Naive B cell (primary cell): ENCODE measurements at regions not wholly inside any gene's neighbourhood (a gene's known extent, or its start where the extent isn't known, plus 50 kb on each side); places are given as distances from the start of the nearest gene placed in this dataset.

Experiments used
- ATAC-seq, 2 donors: fragments of 150-1000 bp; cut with Tn5 transposase; 2 replicates each; pipeline ENCODE4 v1.10.0; 2021; ENCODE audit warnings: low read depth in 2 of 2, mild to moderate bottlenecking in 2 of 2, moderate library complexity in 2 of 2
- DNase-seq: peaks from one replicate; pipeline ENCODE4 v3.0.0; 2022
- H3K27ac Mint-ChIP-seq, 6 donors: one replicate each; pipeline ENCODE4 v1.8.0; 2020 to 2022; ENCODE audit warnings: mild to moderate bottlenecking in 6 of 6, mixed read lengths in 6 of 6, moderate library complexity in 5 of 6, inconsistent platforms in 2 of 6
- H3K27me3 Mint-ChIP-seq, 3 donors: one replicate each; pipeline ENCODE4 v1.8.0; 2021 to 2022; ENCODE audit warnings: mixed read lengths in 3 of 3, mild to moderate bottlenecking in 1 of 3
- H3K36me3 Mint-ChIP-seq, 2 donors: one replicate each; pipeline ENCODE4 v1.8.0; 2020 to 2022; ENCODE audit warnings: mixed read lengths in 2 of 2, inconsistent platforms in 1 of 2, mild to moderate bottlenecking in 1 of 2
- H3K4me1 Mint-ChIP-seq, 3 donors: one replicate each; pipeline ENCODE4 v1.8.0; 2020 to 2022; ENCODE audit warnings: mixed read lengths in 3 of 3, inconsistent platforms in 1 of 3, mild to moderate bottlenecking in 1 of 3, moderate library complexity in 1 of 3
- H3K4me3 Mint-ChIP-seq, 8 donors: one replicate each; pipeline ENCODE4 v1.8.0; 2020 to 2022; ENCODE audit warnings: mild to moderate bottlenecking in 8 of 8, mixed read lengths in 8 of 8, moderate library complexity in 8 of 8, inconsistent platforms in 2 of 8
- H3K9me3 Mint-ChIP-seq, 7 donors: one replicate each; pipeline ENCODE4 v1.8.0; 2020 to 2022; ENCODE audit warnings: mixed read lengths in 7 of 7, mild to moderate bottlenecking in 5 of 7, inconsistent platforms in 2 of 7, moderate library complexity in 1 of 7

- H3K27me3 Mint-ChIP-seq, result peaks cover 0 to 17% (median 14%) of the 10 kb centered on the region in 3 donors
- no peaks in the 10 kb centered on the region for H3K36me3 Mint-ChIP-seq
- H3K4me3 Mint-ChIP-seq, result no peak overlapping the region
- H3K4me1 Mint-ChIP-seq, result peaks cover 14 to 32% (median 20%) of the 10 kb centered on the region in 3 donors
- no peak overlapping the region for H3K27ac Mint-ChIP-seq
- ATAC-seq (no peak), DNase-seq (no peak)
- peaks cover 0 to 1% (median 0%) of the 10 kb centered on the region in 7 donors for H3K9me3 Mint-ChIP-seq
Measured at GRCh38 chr2:64325477-64325851, 128.5 kb upstream of the LGALSL start.

GRCh38 chr2:64325852-64326577, 127.9 kb upstream of the LGALSL start:
- DNase-seq, result peak; percentile 24
- peaks cover 18 to 37% (median 25%) of the 10 kb centered on the region in 3 donors for H3K4me1 Mint-ChIP-seq

GRCh38 chr2:64326578-64327050, 127.3 kb upstream of the LGALSL start:
- Mint-ChIP-seq H3K9me3 (no peaks in the 10 kb centered on the region), H3K36me3 (no peaks in the 10 kb centered on the region), H3K4me3 (peak overlapping the region in 6 of 8 donors; percentile 39 to 93 (median 61)), H3K27ac (no peak overlapping the region), H3K27me3 (peaks cover 3 to 14% (median 11%) of the 10 kb centered on the region in 3 donors), H3K4me1 (peaks cover 18 to 37% (median 26%) of the 10 kb centered on the region in 3 donors)
- DNase-seq, result no peak
- no peak for ATAC-seq

More at GRCh38 chr2:64325852-64326577, 127.9 kb upstream of the LGALSL start:
- peak overlapping the region in 3 of 6 donors; percentile 39 to 87 (median 68) for H3K27ac Mint-ChIP-seq
- peak; percentile 43 to 64 for ATAC-seq
- no peaks in the 10 kb centered on the region for H3K9me3 Mint-ChIP-seq
- H3K36me3 Mint-ChIP-seq, result no peaks in the 10 kb centered on the region
- H3K4me3 Mint-ChIP-seq, result peak overlapping the region in 6 of 8 donors; percentile 39 to 93 (median 70)
- H3K27me3 Mint-ChIP-seq, result peaks cover 3 to 17% (median 14%) of the 10 kb centered on the region in 3 donors

GRCh38 chr2:64327129-64327509, 126.8 kb upstream of the LGALSL start:
- H3K36me3 Mint-ChIP-seq, result no peaks in the 10 kb centered on the region
- no peaks in the 10 kb centered on the region for H3K9me3 Mint-ChIP-seq
- no peak for ATAC-seq
- H3K4me3 Mint-ChIP-seq, result peak overlapping the region; percentile 68 to 93 (median 79)
- H3K4me1 Mint-ChIP-seq, result peaks cover 18 to 37% (median 26%) of the 10 kb centered on the region in 3 donors
- peaks cover 3 to 10% (median 6%) of the 10 kb centered on the region in 3 donors for H3K27me3 Mint-ChIP-seq
- peak overlapping the region in 3 of 6 donors; percentile 86 to 90 (median 88) for H3K27ac Mint-ChIP-seq
- DNase-seq, result no peak

GRCh38 chr2:64327510-64328414, 126.2 kb upstream of the LGALSL start:
- Mint-ChIP-seq H3K27me3 (peaks cover 0 to 6% (median 3%) of the 10 kb centered on the region in 3 donors), H3K4me3 (peak overlapping the region; percentile 68 to 93 (median 79)), H3K4me1 (peaks cover 18 to 37% (median 26%) of the 10 kb centered on the region in 3 donors), H3K27ac (peak overlapping the region in 5 of 6 donors; percentile 13 to 90 (median 86)), H3K36me3 (no peaks in the 10 kb centered on the region), H3K9me3 (no peaks in the 10 kb centered on the region)
- DNase-seq (peak; percentile 58), ATAC-seq (peak; percentile 78 to 82)

- no peak for DNase-seq
- H3K4me1 Mint-ChIP-seq, result peaks cover 18 to 37% (median 26%) of the 10 kb centered on the region in 3 donors
- peak overlapping the region in 4 of 6 donors; percentile 5 to 86 (median 60) for H3K27ac Mint-ChIP-seq
- ATAC-seq, result no peak
- H3K36me3 Mint-ChIP-seq, result no peaks in the 10 kb centered on the region
- H3K9me3 Mint-ChIP-seq, result peaks cover 0 to 2% (median 0%) of the 10 kb centered on the region in 7 donors
- H3K27me3 Mint-ChIP-seq, result peaks cover 0 to 3% (median 2%) of the 10 kb centered on the region in 3 donors
- peak overlapping the region in 4 of 8 donors; percentile 35 to 80 (median 73) for H3K4me3 Mint-ChIP-seq
Measured at GRCh38 chr2:64328415-64328722, 125.6 kb upstream of the LGALSL start.

- H3K27me3 Mint-ChIP-seq, result peaks cover 0 to 3% (median 0%) of the 10 kb centered on the region in 3 donors
- peaks cover 0 to 2% (median 0%) of the 10 kb centered on the region in 7 donors for H3K9me3 Mint-ChIP-seq
- peaks cover 18 to 37% (median 26%) of the 10 kb centered on the region in 3 donors for H3K4me1 Mint-ChIP-seq
- ATAC-seq (no peak), DNase-seq (no peak)
- no peak overlapping the region for H3K27ac Mint-ChIP-seq
- peak overlapping the region in 1 of 8 donors; percentile 80 for H3K4me3 Mint-ChIP-seq
- H3K36me3 Mint-ChIP-seq, result no peaks in the 10 kb centered on the region
Measured at GRCh38 chr2:64328756-64329155, 125.2 kb upstream of the LGALSL start.

GRCh38 chr2:64329848-64330247, 124.1 kb upstream of the LGALSL start:
- DNase-seq, result no peak
- no peak for ATAC-seq
- Mint-ChIP-seq H3K4me3 (no peak overlapping the region), H3K9me3 (peaks cover 0 to 2% (median 0%) of the 10 kb centered on the region in 7 donors), H3K36me3 (no peaks in the 10 kb centered on the region), H3K27me3 (peaks cover 0 to 3% (median 0%) of the 10 kb centered on the region in 3 donors), H3K27ac (peak overlapping the region in 2 of 6 donors; percentile 39 to 64), H3K4me1 (peaks cover 18 to 37% (median 26%) of the 10 kb centered on the region in 3 donors)

- Mint-ChIP-seq H3K36me3 (no peaks in the 10 kb centered on the region), H3K9me3 (peaks cover 0 to 2% (median 0%) of the 10 kb centered on the region in 7 donors), H3K27me3 (peaks cover 0 to 3% (median 0%) of the 10 kb centered on the region in 3 donors), H3K27ac (peak overlapping the region in 1 of 6 donors; percentile 54), H3K4me1 (peaks cover 18 to 36% (median 26%) of the 10 kb centered on the region in 3 donors), H3K4me3 (peak overlapping the region in 2 of 8 donors; percentile 42 to 79)
- ATAC-seq (peak; percentile 37 to 59), DNase-seq (peak; percentile 69)
Measured at GRCh38 chr2:64330281-64331113, 123.5 kb upstream of the LGALSL start.

GRCh38 chr2:64331114-64331645, 122.8 kb upstream of the LGALSL start:
- Mint-ChIP-seq H3K36me3 (no peaks in the 10 kb centered on the region), H3K9me3 (peaks cover 0 to 2% (median 0%) of the 10 kb centered on the region in 7 donors), H3K4me1 (peaks cover 16 to 30% (median 23%) of the 10 kb centered on the region in 3 donors), H3K27me3 (peaks cover 0 to 3% (median 0%) of the 10 kb centered on the region in 3 donors), H3K27ac (no peak overlapping the region), H3K4me3 (no peak overlapping the region)
- no peak for ATAC-seq
- no peak for DNase-seq

- DNase-seq (no peak), ATAC-seq (no peak)
- H3K4me1 Mint-ChIP-seq, result peaks cover 13 to 21% (median 18%) of the 10 kb centered on the region in 3 donors
- peak overlapping the region in 1 of 8 donors; percentile 42 for H3K4me3 Mint-ChIP-seq
- peak overlapping the region in 1 of 6 donors; percentile 47 for H3K27ac Mint-ChIP-seq
- no peaks in the 10 kb centered on the region for H3K36me3 Mint-ChIP-seq
- peaks cover 0 to 3% (median 0%) of the 10 kb centered on the region in 3 donors for H3K27me3 Mint-ChIP-seq
- H3K9me3 Mint-ChIP-seq, result peaks cover 0 to 2% (median 0%) of the 10 kb centered on the region in 7 donors
Measured at GRCh38 chr2:64331849-64332699, 121.9 kb upstream of the LGALSL start.
